ENCODE measurements at regions not wholly inside any gene's neighbourhood (a gene's known extent, or its start where the extent isn't known, plus 50 kb on each side); places are given as distances from the start of the nearest gene placed in this dataset.

DNA sequence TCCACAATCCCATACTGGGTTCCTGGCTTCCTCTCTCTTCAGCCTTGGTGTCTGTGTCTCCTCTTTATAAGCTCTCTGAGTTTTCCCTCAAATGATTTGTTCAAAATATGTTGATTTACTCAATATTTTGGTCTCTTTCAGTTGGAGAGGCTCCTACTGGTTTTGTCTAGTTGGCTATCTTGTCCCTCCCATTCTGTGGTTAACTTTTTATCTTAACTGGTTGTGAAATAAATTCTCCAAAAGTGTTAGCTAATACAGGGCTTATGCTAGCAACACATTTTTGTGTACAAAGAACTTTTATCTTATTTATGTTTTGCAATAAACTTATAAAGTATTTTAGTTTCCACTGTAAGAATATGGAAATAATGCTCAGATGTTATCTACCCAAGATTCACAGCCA lies 200.9 kb downstream of the AASDHPPT start:
- no peaks in the 10 kb centered on the region for H3K9me3 ChIP-seq (ENCODE audit: low read length)
- no peak overlapping the region for H3K4me3 ChIP-seq (ENCODE audit: low read depth in 1 of 2, low read length in 2 of 2)
- H3K9ac ChIP-seq (ENCODE audit: low read length) = no peak overlapping the region
- H3K4me1 ChIP-seq (ENCODE audit: insufficient read depth, low read length) = no peaks in the 10 kb centered on the region
- no peaks in the 10 kb centered on the region for H3K27me3 ChIP-seq (ENCODE audit: control insufficient read depth in 1 of 2, insufficient read depth in 2 of 2, low read length in 2 of 2)
- H3K27ac ChIP-seq (ENCODE audit: low read depth, low read length) = no peak overlapping the region
- no peaks in the 10 kb centered on the region for H3K36me3 ChIP-seq (ENCODE audit: insufficient read depth, low read length)

DNA sequence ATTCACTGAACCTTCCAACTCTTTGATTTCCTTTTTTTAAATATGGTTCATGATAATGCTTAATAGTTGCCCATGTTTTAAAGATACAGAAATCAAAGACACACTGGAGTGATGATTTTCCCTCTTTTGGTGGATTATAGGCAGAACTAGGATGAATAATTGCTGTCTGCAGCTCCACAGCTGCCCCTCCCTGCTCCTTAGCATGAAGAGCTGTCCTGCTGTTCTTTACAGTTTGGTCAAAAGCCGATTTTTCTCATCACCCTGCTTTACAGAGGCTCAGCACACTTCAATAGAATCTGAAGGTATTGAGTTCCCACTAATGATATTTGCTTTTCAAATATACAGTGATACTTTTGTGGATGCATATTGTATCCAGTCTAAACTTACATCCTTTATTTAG lies 202.6 kb downstream of the AASDHPPT start:
- Histone ChIP-seq H3K4me3 (ENCODE audit: low read depth in 1 of 2, low read length in 2 of 2) (no peak overlapping the region), H3K9me3 (ENCODE audit: low read length) (no peaks in the 10 kb centered on the region), H3K27ac (ENCODE audit: low read depth, low read length) (no peak overlapping the region), H3K27me3 (ENCODE audit: control insufficient read depth in 1 of 2, insufficient read depth in 2 of 2, low read length in 2 of 2) (no peaks in the 10 kb centered on the region), H3K9ac (ENCODE audit: low read length) (no peak overlapping the region), H3K4me1 (ENCODE audit: insufficient read depth, low read length) (no peaks in the 10 kb centered on the region), H3K36me3 (ENCODE audit: insufficient read depth, low read length) (no peaks in the 10 kb centered on the region)

DNA sequence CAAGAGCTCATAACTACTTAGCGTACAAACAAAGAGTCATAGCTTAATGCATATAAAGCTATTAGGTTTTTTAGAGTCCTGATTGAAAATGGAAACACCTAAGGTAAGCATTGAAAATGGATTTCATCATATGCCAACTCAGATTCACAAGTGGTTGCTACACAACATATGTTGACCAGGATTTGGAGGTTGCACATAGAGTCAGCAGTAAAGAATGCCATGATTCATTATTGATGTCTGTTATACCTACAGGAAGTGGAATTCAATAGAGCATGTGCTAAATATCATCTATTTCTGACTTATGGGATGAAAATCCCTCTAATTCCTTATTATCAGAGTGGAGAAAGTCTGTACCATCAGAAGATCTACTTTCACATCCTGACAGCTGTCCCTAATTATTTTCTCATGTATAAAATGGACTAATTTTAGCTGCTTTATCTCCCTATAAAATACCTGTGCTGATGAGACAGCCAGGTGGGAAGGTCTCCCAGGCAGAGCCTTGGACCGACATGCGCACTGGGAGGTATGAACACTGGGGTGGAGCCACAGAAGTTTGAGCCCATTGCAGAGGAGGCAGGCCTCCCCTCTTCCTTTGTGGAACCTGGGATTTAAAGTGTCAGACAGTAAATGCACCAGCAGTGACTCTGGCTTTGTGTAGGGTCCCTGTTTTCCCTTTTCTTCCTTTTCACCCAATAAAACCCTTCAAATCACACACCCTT lies 204.2 kb downstream of the AASDHPPT start:
- H3K27me3 ChIP-seq (ENCODE audit: control insufficient read depth in 1 of 2, insufficient read depth in 2 of 2, low read length in 2 of 2) = no peaks in the 10 kb centered on the region

DNA sequence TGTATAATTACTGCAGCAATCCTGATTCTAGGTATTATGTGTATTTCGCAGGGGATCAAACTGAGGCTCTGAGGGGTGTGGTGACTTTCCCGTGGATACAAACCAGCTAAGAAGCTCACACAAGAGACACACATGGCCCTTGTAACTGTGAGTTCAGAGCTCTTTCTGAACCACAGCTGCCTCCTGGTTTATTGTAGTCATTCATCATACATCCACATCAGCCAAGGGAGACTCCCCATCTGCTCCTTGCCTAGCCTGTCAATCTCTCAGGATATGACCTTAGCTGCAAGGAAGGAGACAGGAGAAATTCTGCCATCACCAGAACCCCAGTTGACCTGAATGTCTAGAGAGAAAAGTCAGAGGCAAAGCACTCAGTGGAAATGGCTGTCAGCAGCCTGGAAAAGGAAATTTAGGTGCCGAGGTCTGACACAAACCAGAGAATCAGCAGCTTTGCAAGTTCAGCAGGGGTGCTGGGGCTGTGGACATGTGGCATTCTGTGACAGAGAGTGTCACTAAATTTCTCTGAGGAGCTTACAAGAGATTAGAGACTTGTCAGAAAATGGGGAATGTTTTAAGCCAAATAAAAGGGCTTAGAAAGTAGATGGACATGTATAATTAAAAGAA lies 209.5 kb downstream of the AASDHPPT start:
- no peaks in the 10 kb centered on the region for H3K36me3 ChIP-seq (ENCODE audit: insufficient read depth, low read length)
- no peak overlapping the region for H3K4me3 ChIP-seq (ENCODE audit: low read depth in 1 of 2, low read length in 2 of 2)
- no peaks in the 10 kb centered on the region for H3K4me1 ChIP-seq (ENCODE audit: insufficient read depth, low read length)
- H3K9ac ChIP-seq (ENCODE audit: low read length) = no peak overlapping the region
- H3K9me3 ChIP-seq (ENCODE audit: low read length) = no peaks in the 10 kb centered on the region
- no peaks in the 10 kb centered on the region for H3K27me3 ChIP-seq (ENCODE audit: control insufficient read depth in 1 of 2, insufficient read depth in 2 of 2, low read length in 2 of 2)
- H3K27ac ChIP-seq (ENCODE audit: low read depth, low read length) = no peak overlapping the region

More for the DNA sequence above, 204.2 kb downstream of the AASDHPPT start:
- Histone ChIP-seq H3K4me3 (ENCODE audit: low read depth in 1 of 2, low read length in 2 of 2) (no peak overlapping the region), H3K36me3 (ENCODE audit: insufficient read depth, low read length) (no peaks in the 10 kb centered on the region), H3K27ac (ENCODE audit: low read depth, low read length) (no peak overlapping the region), H3K9me3 (ENCODE audit: low read length) (no peaks in the 10 kb centered on the region), H3K9ac (ENCODE audit: low read length) (no peak overlapping the region), H3K4me1 (ENCODE audit: insufficient read depth, low read length) (no peaks in the 10 kb centered on the region)

DNA sequence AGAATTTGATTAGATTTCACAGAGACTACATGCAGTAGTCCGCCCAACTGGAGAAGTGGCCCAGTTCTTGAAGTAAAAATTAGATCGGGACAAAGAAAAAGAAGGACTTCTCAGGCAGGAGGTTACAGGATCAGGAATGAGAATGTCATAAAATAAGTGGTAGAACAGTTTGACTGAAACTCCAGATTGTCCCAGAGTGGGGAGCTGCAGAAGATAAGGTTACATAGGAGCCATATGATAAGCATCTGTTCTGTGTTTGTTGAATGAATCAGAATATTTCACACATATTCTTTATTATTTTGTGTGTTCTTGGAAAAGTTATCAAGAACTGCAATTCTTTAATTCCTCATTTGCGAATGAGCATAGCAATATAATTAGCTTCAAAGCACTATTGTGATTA lies 210.6 kb downstream of the AASDHPPT start:
- no peaks in the 10 kb centered on the region for H3K4me1 ChIP-seq (ENCODE audit: insufficient read depth, low read length)
- no peak overlapping the region for H3K4me3 ChIP-seq (ENCODE audit: low read depth in 1 of 2, low read length in 2 of 2)
- H3K27ac ChIP-seq (ENCODE audit: low read depth, low read length) = no peak overlapping the region
- H3K9me3 ChIP-seq (ENCODE audit: low read length) = no peaks in the 10 kb centered on the region
- no peaks in the 10 kb centered on the region for H3K27me3 ChIP-seq (ENCODE audit: control insufficient read depth in 1 of 2, insufficient read depth in 2 of 2, low read length in 2 of 2)
- no peak overlapping the region for H3K9ac ChIP-seq (ENCODE audit: low read length)
- H3K36me3 ChIP-seq (ENCODE audit: insufficient read depth, low read length) = no peaks in the 10 kb centered on the region

DNA sequence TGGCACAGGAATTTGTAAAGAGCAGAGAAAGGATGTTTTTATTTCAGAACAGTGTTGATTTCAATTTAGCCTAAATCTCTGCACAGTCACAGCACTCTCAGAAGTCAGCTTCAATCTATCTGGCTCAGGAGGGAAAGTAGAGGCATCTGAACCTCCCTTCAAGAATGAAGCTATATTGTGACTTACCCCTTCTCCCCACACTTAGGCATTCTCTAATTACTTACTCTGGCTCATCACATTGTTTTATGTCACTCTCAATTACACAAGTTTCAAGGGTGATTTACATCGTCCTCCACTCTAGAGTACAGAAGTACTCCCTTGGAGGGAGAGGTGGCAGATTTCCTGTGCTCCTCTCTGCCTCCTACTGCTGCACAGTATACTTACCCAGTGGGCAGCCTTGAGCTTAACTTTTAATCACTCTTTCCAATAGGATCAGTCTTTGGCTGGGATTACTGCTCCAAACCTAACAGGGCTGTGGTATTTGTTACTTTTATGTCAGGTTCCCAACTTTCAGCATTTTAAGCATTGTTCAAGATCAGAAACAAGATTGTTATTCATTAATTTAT lies 211.4 kb downstream of the AASDHPPT start:
- Histone ChIP-seq H3K4me1 (ENCODE audit: insufficient read depth, low read length) (no peaks in the 10 kb centered on the region), H3K9ac (ENCODE audit: low read length) (no peak overlapping the region), H3K36me3 (ENCODE audit: insufficient read depth, low read length) (no peaks in the 10 kb centered on the region), H3K9me3 (ENCODE audit: low read length) (no peaks in the 10 kb centered on the region), H3K4me3 (ENCODE audit: low read depth in 1 of 2, low read length in 2 of 2) (no peak overlapping the region), H3K27ac (ENCODE audit: low read depth, low read length) (no peak overlapping the region), H3K27me3 (ENCODE audit: control insufficient read depth in 1 of 2, insufficient read depth in 2 of 2, low read length in 2 of 2) (no peaks in the 10 kb centered on the region)

DNA sequence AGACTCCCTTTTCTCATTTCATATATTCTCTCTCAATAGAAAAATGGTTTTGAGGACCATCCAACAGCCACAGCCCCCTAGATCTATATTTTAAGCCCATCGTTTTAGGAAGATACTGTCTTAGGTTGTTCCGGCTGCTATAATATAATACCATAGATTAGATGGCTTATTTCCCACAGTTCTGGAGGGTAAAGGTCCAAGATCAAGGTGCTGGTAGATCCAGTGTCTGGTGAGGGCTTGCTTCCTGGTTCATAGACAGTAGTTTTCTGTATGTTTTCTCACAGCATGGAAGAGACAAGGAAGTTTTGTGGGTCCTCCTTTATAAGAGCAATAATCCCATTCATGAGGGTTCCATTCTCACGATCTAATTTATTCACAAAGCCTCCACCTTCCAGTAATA lies 215.1 kb downstream of the AASDHPPT start:
- no peaks in the 10 kb centered on the region for H3K9me3 ChIP-seq (ENCODE audit: low read length)
- H3K27ac ChIP-seq (ENCODE audit: low read depth, low read length) = no peak overlapping the region
- no peak overlapping the region for H3K4me3 ChIP-seq (ENCODE audit: low read depth in 1 of 2, low read length in 2 of 2)
- H3K9ac ChIP-seq (ENCODE audit: low read length) = no peak overlapping the region
- no peaks in the 10 kb centered on the region for H3K36me3 ChIP-seq (ENCODE audit: insufficient read depth, low read length)
- no peaks in the 10 kb centered on the region for H3K4me1 ChIP-seq (ENCODE audit: insufficient read depth, low read length)
- no peaks in the 10 kb centered on the region for H3K27me3 ChIP-seq (ENCODE audit: control insufficient read depth in 1 of 2, insufficient read depth in 2 of 2, low read length in 2 of 2)

DNA sequence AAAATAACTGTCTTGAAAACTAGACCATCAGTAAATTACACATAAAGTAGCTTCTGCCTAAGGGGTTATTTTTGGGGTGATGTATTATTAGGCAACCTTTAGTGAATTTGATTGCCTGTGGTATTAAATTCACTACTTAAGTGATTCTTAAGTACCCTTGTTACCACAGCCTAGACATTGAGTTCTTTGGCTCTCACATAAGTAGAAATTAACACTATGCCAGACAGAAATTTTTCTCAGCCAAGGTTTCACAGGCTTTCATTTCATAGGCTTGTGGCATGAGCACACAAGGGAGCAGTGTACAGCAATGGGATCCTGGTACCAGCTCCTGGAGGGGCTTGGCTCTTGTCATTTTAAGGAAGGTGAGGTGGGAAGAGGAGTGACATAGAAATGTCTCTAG lies 218.5 kb downstream of the AASDHPPT start:
- H3K4me3 ChIP-seq (ENCODE audit: low read depth in 1 of 2, low read length in 2 of 2) = no peak overlapping the region
- H3K27ac ChIP-seq (ENCODE audit: low read depth, low read length) = no peak overlapping the region
- H3K9me3 ChIP-seq (ENCODE audit: low read length) = no peaks in the 10 kb centered on the region
- no peaks in the 10 kb centered on the region for H3K27me3 ChIP-seq (ENCODE audit: control insufficient read depth in 1 of 2, insufficient read depth in 2 of 2, low read length in 2 of 2)
- H3K4me1 ChIP-seq (ENCODE audit: insufficient read depth, low read length) = no peaks in the 10 kb centered on the region
- H3K36me3 ChIP-seq (ENCODE audit: insufficient read depth, low read length) = no peaks in the 10 kb centered on the region
- H3K9ac ChIP-seq (ENCODE audit: low read length) = no peak overlapping the region

DNA sequence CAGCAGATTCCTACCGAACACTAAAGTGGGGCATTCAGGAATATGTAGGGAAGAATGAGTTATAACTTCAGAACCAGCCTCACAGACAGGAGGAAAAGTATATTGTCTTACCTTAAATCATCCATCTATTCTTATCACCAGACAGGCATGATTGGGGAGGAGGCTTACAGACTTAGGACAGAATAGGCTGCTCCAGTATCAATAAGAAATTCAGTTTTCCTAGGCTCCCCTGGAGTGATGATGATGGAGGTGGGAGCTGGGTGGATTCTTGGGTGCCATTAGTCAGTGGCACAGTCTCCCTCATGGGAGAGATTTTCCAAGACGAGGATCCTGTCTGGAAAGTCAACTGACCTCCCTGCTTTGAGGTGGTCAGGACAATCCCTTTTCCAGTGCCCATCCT lies 225.0 kb downstream of the AASDHPPT start:
- no peak overlapping the region for H3K4me3 ChIP-seq (ENCODE audit: low read depth in 1 of 2, low read length in 2 of 2)
- H3K9ac ChIP-seq (ENCODE audit: low read length) = no peak overlapping the region
- no peaks in the 10 kb centered on the region for H3K27me3 ChIP-seq (ENCODE audit: control insufficient read depth in 1 of 2, insufficient read depth in 2 of 2, low read length in 2 of 2)
- H3K4me1 ChIP-seq (ENCODE audit: insufficient read depth, low read length) = no peaks in the 10 kb centered on the region
- H3K36me3 ChIP-seq (ENCODE audit: insufficient read depth, low read length) = no peaks in the 10 kb centered on the region
- H3K9me3 ChIP-seq (ENCODE audit: low read length) = peaks cover 3% of the 10 kb centered on the region
- no peak overlapping the region for H3K27ac ChIP-seq (ENCODE audit: low read depth, low read length)

DNA sequence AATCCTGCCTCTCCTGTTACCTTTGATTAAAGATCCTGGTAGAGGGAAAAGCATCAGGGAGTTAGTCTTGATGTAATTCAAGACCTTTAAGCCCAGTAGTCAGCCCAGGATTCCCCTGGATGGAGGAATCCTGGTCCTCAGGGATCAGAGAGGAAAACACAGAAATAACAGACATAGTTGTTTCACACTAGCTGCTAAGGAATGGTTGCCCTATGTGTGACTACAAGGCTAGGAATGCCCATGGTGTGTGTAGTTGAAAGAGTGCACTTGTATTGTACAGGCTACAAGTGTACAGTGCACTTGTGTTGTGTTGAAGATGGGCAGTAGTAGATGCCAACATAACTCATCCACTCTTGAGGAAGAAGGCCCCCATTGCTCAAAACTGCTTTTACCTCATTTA lies 226.8 kb downstream of the AASDHPPT start:
- no peak overlapping the region for H3K4me3 ChIP-seq (ENCODE audit: low read depth in 1 of 2, low read length in 2 of 2)
- no peak overlapping the region for H3K9ac ChIP-seq (ENCODE audit: low read length)
- no peak overlapping the region for H3K27ac ChIP-seq (ENCODE audit: low read depth, low read length)
- peaks cover 3% of the 10 kb centered on the region for H3K9me3 ChIP-seq (ENCODE audit: low read length)
- H3K4me1 ChIP-seq (ENCODE audit: insufficient read depth, low read length) = no peaks in the 10 kb centered on the region
- no peaks in the 10 kb centered on the region for H3K36me3 ChIP-seq (ENCODE audit: insufficient read depth, low read length)
- no peaks in the 10 kb centered on the region for H3K27me3 ChIP-seq (ENCODE audit: control insufficient read depth in 1 of 2, insufficient read depth in 2 of 2, low read length in 2 of 2)

DNA sequence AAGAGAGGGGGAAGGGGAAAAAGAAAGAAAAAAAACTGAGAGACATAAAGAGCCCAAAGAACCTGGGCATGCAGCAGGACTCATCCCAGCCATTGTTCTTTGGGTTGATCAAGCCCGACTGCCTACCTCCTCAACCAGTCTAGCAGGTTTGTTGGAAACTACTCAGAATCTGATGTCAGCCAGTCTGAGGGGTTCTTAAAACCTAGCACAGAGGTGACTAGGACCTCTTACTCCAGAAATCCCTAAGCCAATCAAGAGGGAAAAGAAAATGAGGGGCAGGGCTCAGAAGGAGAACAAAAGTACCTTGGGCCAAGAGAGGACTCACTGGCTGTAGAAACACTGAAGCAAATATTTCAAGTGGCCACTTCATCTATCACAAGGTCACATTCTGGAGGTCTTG lies 228.0 kb downstream of the AASDHPPT start:
- Histone ChIP-seq H3K4me3 (ENCODE audit: low read depth in 1 of 2, low read length in 2 of 2) (no peak overlapping the region), H3K9me3 (ENCODE audit: low read length) (peaks cover 3% of the 10 kb centered on the region), H3K9ac (ENCODE audit: low read length) (no peak overlapping the region), H3K27me3 (ENCODE audit: control insufficient read depth in 1 of 2, insufficient read depth in 2 of 2, low read length in 2 of 2) (no peaks in the 10 kb centered on the region), H3K27ac (ENCODE audit: low read depth, low read length) (no peak overlapping the region), H3K4me1 (ENCODE audit: insufficient read depth, low read length) (no peaks in the 10 kb centered on the region), H3K36me3 (ENCODE audit: insufficient read depth, low read length) (no peaks in the 10 kb centered on the region)

DNA sequence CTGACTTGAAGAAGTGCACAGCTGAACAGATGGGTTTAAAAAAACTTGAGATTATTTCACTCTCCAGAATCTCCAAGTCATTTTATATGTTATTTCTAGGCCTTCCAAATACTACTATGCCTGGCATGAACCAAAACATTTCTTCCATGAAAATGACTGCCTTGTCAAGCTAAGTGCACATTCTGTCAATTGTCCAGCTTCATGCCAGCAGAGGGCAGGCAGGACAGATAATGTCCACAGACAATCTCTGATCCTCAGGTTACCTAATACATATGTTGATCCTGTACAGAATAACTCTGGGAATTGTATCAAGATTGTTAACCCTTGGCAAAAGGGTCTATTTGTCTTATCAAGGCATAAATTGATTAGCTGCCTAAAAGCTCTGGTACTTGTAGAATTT lies 229.5 kb downstream of the AASDHPPT start:
- Histone ChIP-seq H3K9ac (ENCODE audit: low read length) (no peak overlapping the region), H3K9me3 (ENCODE audit: low read length) (peaks cover 3% of the 10 kb centered on the region), H3K4me1 (ENCODE audit: insufficient read depth, low read length) (no peaks in the 10 kb centered on the region), H3K4me3 (ENCODE audit: low read depth in 1 of 2, low read length in 2 of 2) (no peak overlapping the region), H3K27ac (ENCODE audit: low read depth, low read length) (no peak overlapping the region), H3K36me3 (ENCODE audit: insufficient read depth, low read length) (no peaks in the 10 kb centered on the region), H3K27me3 (ENCODE audit: control insufficient read depth in 1 of 2, insufficient read depth in 2 of 2, low read length in 2 of 2) (no peaks in the 10 kb centered on the region)

Data from muscle layer of colon (tissue), 2 donors.